GM12875 (cell line): ENCODE measurements at regions not wholly inside any gene's neighbourhood (a gene's known extent, or its start where the extent isn't known, plus 50 kb on each side); places are given as distances from the start of the nearest gene placed in this dataset.

Experiments used
- H3K4me3 ChIP-seq: one replicate; pipeline ENCODE4 v1.5.1; 2011; ENCODE audit warnings: low read depth, low read length, control low read depth
- TF ChIP-seq, protein P1 (sequence below): IDR thresholded peaks from 2 replicates; pipeline ENCODE4 v1.5.1; 2011; ENCODE audit warnings: low read depth, mild to moderate bottlenecking, control low read depth, inconsistent platforms, low read length, moderate library complexity, borderline replicate concordance; ENCODE audit not compliant: insufficient read depth

DNA sequence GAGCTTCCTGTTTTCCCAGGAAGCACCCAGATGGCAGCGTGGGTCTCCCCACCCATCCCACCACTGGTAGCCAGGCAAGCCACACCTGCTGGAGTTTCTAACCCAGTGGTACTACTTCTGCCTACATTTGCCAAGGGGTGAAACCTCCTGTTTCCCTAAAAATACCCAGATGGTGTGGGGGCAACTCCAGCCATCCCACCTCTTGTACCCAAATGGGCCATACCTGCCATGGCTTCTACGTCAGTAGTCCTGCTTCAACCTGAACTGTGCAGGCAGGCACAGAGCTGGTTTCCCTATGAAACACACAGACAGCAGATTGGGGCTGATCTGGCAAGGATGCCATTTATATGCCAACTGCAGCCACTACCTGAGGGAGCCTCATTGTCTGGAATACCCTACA, 809.4 kb upstream of the MIR17HG start:
- TF ChIP-seq, protein P1, sequence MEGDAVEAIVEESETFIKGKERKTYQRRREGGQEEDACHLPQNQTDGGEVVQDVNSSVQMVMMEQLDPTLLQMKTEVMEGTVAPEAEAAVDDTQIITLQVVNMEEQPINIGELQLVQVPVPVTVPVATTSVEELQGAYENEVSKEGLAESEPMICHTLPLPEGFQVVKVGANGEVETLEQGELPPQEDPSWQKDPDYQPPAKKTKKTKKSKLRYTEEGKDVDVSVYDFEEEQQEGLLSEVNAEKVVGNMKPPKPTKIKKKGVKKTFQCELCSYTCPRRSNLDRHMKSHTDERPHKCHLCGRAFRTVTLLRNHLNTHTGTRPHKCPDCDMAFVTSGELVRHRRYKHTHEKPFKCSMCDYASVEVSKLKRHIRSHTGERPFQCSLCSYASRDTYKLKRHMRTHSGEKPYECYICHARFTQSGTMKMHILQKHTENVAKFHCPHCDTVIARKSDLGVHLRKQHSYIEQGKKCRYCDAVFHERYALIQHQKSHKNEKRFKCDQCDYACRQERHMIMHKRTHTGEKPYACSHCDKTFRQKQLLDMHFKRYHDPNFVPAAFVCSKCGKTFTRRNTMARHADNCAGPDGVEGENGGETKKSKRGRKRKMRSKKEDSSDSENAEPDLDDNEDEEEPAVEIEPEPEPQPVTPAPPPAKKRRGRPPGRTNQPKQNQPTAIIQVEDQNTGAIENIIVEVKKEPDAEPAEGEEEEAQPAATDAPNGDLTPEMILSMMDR, result no peak
- H3K4me3 ChIP-seq, result no peak overlapping the region

DNA sequence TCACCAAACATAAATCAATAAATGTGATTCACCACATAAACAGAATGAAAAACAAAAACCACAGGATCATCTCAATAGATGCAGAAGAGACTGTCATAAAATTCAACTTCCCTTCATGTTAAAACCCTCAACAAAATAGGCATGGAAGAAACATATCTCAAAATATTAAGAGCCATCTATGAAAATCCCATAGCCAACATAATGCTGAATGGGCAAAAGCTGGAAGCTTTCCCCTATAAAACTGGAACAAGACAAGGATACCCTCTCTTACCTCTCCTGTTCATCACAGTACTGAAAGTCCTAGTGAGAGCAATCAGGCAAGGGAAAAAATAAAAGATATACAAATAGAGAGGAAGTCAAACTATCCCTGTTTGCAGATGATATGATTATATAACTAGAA, 806.1 kb upstream of the MIR17HG start:
- TF ChIP-seq, protein P1, result no peak
- no peak overlapping the region for H3K4me3 ChIP-seq

DNA sequence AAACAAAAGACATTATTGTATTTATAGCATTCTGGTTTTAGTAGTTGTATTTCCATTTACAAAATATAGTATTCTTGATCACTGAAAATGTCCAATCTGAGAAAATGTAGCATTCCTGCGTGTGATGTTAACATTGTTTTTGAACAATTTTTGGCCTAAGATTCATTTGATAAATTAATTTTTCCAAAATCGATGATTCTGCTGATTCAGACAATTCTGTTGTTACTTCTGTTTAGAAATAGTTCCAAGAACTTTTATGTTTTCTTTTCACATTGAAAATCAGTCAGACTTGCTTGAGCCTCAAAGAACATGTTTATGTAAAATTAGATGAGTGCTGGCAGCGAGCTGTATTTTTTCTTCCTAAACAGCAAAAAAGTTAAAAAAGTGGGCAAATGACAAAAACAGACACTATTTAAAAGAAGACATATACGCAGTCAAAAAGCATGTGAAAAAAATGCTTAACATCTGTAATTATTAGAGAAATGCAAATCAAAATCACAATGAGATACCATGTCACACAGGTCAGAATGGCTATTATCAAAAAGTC, 804.5 kb upstream of the MIR17HG start:
- TF ChIP-seq, protein P1, result no peak
- no peak overlapping the region for H3K4me3 ChIP-seq

DNA sequence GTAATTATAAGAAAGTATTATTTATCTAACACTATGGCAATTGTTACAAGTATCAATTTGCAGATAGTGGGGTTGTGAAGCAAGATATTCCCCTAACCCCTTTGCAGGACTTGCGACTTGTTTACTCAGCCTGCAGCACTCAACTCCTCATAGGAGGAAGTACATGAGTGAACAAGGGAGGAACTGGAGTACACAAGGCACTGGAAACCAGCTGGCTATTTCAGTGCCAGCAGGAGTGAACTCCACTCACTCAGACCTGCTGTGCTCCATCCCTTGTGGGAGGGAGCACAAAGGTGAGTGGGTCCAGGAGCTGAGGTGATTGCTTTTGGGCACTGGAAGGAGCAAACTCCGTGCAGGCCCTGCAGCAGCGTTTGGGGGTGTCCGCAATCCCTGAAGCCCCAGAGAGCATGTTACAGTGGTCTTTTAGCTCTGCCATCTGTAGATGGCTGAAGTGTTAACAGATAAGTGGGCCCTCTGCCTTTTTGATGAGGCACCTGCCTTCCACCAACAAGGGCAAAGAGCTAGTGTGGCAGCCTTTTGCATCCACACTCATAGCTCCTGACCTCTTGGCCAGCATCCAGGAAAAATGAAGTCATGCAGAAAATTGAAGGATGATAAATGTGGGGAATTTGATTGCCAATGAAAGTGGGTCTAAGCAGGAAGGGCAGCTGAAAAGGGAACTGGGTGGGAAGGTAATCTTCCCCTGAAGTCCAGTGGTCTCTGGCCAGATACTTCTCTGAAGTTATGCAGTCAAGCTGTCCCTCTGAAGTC, 802.2 kb upstream of the MIR17HG start:
- TF ChIP-seq, protein P1, result no peak
- H3K4me3 ChIP-seq, result no peak overlapping the region

DNA sequence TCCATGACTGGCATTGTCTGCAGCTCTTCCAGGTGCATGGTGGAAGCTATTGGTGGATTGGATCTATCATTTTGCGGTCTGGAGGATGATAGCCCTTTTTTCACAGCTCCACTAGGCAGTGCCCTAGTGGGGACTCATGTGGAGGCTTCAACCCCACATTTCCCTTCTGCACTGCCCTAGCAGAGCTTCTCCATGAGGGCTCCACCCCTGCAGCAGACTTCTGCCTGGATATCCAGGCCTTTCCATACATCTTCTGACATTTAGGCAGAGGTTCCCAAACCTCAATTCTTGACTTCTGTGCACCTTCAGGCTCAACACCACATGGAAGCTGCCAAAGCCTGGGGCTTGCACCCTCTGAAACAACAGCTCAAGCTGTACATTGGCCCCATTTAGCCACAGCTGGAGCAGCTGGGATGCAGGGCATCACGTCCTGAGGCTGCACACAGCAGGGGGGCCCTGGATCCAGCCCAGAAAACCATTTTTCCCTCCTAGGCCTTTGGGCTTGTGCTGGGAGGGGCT, 800.2 kb upstream of the MIR17HG start:
- TF ChIP-seq, protein P1, result no peak
- H3K4me3 ChIP-seq, result no peak overlapping the region

DNA sequence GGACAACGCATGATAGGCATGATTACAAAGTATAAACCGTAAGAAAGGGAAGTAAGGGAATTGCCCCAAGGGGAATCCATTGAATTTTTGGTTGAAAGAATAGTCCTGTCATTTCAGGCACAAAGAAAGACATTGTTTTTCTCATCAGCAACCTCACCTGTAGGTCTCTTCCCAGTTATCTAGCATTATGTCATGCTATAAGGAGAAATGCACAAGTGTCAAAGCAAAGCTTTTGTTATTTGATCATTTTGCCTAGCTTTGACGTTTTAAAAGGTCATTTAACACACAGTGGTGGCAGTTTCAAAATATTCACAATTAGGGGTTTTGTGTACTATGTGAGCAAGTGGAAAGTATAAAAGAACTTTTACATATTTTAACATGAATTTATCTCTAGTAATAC, 796.2 kb upstream of the MIR17HG start:
- no peak overlapping the region for H3K4me3 ChIP-seq
- TF ChIP-seq, protein P1, result no peak

DNA sequence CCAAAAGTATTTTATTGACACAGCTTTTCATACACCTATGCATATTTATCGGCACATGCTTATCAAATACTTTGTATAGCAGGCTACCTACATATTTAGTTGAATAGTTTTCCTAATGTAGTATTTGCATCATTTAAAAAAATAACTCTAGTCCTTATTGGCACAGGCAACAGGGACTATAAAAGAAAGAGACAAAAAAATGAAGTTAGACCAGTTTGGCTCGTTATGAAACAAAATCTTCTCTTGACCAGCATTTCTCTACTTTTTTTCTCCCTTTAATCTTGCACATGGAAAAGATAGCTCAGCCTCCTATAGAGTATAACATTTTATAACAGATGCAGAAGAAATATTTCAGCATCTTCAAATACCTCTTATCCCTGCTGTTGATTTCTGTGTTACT, 794.8 kb upstream of the MIR17HG start:
- H3K4me3 ChIP-seq, result no peak overlapping the region
- TF ChIP-seq, protein P1, result no peak
